ENCODE measurements at regions not wholly inside any gene's neighbourhood (a gene's known extent, or its start where the extent isn't known, plus 50 kb on each side); places are given as distances from the start of the nearest gene placed in this dataset.

DNA sequence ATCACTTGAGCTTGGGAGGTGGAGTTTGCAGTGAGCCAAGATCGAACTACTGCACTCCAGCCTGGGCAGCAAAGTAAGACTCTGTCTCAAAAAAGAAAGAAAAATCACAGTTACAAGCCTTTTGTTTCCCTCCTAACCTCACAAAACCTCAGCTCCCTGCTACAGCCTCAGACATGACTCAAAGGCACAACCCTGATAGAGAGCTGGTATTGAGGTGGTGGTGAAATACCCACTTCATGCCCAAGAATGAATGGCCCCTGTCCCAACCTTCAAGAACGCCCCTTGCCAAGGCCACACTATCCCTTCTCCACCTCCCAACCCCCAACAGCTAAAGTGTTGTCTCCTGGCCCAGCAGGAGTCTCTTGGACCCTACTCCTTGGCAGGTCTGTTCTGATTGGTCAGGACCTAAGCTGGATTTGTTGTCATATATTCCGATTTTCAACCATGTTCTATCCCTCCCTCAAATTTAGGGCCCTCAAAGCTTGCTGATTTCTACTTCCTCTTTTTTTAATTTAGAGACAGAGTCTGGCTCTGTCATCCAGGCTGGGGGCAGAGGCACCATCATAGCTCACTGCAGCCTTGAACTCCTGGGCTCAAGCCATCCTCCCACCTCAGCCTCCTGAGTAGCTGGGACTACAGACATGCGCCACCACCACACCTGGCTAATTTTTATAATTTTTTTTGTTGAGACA is 61.9 kb upstream of the BZW1 start:
- intact Hi-C loops (cut with DNase I), result no loop called here
- 94% methylated on average over 4 of the region's 4 CpGs for WGBS
- TF ChIP-seq POLR2A (IDR thresholded peaks at IDR 0.05; ENCODE audit: low read depth) (no peak), EP300 (IDR thresholded peaks at IDR 0.05) (no peak), POLR2AphosphoS5 (IDR thresholded peaks at IDR 0.05) (no peak)
- TF ChIP-seq, protein P1, sequence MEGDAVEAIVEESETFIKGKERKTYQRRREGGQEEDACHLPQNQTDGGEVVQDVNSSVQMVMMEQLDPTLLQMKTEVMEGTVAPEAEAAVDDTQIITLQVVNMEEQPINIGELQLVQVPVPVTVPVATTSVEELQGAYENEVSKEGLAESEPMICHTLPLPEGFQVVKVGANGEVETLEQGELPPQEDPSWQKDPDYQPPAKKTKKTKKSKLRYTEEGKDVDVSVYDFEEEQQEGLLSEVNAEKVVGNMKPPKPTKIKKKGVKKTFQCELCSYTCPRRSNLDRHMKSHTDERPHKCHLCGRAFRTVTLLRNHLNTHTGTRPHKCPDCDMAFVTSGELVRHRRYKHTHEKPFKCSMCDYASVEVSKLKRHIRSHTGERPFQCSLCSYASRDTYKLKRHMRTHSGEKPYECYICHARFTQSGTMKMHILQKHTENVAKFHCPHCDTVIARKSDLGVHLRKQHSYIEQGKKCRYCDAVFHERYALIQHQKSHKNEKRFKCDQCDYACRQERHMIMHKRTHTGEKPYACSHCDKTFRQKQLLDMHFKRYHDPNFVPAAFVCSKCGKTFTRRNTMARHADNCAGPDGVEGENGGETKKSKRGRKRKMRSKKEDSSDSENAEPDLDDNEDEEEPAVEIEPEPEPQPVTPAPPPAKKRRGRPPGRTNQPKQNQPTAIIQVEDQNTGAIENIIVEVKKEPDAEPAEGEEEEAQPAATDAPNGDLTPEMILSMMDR (IDR thresholded peaks at IDR 0.05), result no peak

DNA sequence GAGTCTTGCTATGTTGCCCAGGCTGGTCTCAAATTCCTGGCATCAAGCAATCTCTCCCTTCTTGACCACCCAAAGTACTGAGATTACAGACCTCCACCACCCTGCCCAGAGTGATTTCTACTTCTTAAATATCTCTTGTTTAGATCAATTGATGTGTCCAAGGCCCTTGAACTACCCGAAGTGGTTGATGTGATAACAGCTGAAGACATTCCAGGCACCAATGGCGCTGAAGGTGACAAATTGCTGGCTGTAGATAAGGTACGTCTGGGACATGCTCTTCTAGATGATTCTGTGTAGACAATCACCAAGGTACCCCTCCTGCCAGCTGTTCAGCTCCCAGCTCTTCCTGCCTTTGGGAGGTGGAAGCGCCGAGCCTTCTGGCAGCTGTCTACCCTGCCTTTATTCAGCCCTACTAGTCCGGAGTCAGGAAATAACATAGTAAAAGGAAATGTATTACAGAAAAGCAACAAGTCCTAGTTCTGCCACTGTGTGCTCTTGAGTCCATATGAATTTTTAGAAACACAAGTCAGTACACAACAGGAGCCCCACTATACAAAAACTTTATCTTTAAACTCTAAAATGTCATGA is 61.3 kb upstream of the BZW1 start:
- intact Hi-C loops (cut with DNase I), result no loop called here

More for the DNA sequence above, 61.9 kb upstream of the BZW1 start:
- H3K36me3 ChIP-seq, result no peaks in the 10 kb centered on the region
- H3K4me1 ChIP-seq, result peaks cover 0 to 5% (median 0%) of the 10 kb centered on the region in 4 donors
- H3K9me3 ChIP-seq, result no peaks in the 10 kb centered on the region
- peaks cover 0 to 9% (median 0%) of the 10 kb centered on the region in 4 donors for H3K27me3 ChIP-seq
- no peak overlapping the region for H3K4me3 ChIP-seq
- no peak for DNase-seq (ENCODE audit: extremely low spot score)
- H3K27ac ChIP-seq (replicated peaks in 1 of 4), result no peak overlapping the region

DNA sequence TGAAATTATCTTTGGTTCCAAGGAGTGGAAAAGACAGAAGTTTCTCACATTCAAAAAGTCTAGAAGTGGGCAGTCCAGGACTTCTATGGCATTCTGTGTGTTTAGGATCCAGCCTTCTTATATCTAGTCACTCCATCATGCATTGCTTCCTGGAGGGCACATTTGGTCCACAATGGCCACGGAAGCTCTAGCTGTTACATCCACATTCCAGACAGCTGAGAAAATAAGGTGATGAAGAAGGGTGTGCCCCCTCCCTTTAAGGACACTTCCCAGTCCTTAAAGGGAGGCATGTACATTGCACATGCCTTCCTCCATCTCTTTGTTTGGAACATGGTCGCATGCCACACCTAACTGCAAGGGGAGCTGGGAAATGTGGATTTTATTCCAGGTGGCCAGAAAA is 59.9 kb upstream of the BZW1 start:
- H3K36me3 ChIP-seq, result no peaks in the 10 kb centered on the region
- 88% methylated on average over 2 of the region's 2 CpGs for WGBS
- peaks cover 0 to 17% (median 0%) of the 10 kb centered on the region in 4 donors for H3K27me3 ChIP-seq
- peaks cover 0 to 5% (median 0%) of the 10 kb centered on the region in 4 donors for H3K4me1 ChIP-seq
- no peak overlapping the region for H3K4me3 ChIP-seq
- DNase-seq (ENCODE audit: extremely low spot score), result no peak
- TF ChIP-seq, protein P1 (IDR thresholded peaks at IDR 0.05), result no peak
- TF ChIP-seq POLR2AphosphoS5 (IDR thresholded peaks at IDR 0.05) (no peak), EP300 (IDR thresholded peaks at IDR 0.05) (no peak), POLR2A (IDR thresholded peaks at IDR 0.05; ENCODE audit: low read depth) (no peak)
- intact Hi-C loops (cut with DNase I), result no loop called here
- no peaks in the 10 kb centered on the region for H3K9me3 ChIP-seq
- no peak overlapping the region for H3K27ac ChIP-seq (replicated peaks in 1 of 4)

More for the DNA sequence above, 61.3 kb upstream of the BZW1 start:
- no peak for DNase-seq (ENCODE audit: extremely low spot score)
- H3K4me3 ChIP-seq, result no peak overlapping the region
- H3K27ac ChIP-seq (replicated peaks in 1 of 4), result no peak overlapping the region
- TF ChIP-seq EP300 (IDR thresholded peaks at IDR 0.05), result no peak
- no peak for TF ChIP-seq POLR2AphosphoS5 (IDR thresholded peaks at IDR 0.05)
- no peak for TF ChIP-seq POLR2A (IDR thresholded peaks at IDR 0.05; ENCODE audit: low read depth)
- TF ChIP-seq, protein P1 (IDR thresholded peaks at IDR 0.05), result no peak
- WGBS, result 70% methylated on average over 6 of the region's 6 CpGs
- peaks cover 0 to 5% (median 0%) of the 10 kb centered on the region in 4 donors for H3K4me1 ChIP-seq
- peaks cover 0 to 13% (median 0%) of the 10 kb centered on the region in 4 donors for H3K27me3 ChIP-seq
- H3K36me3 ChIP-seq, result no peaks in the 10 kb centered on the region
- H3K9me3 ChIP-seq, result no peaks in the 10 kb centered on the region

DNA sequence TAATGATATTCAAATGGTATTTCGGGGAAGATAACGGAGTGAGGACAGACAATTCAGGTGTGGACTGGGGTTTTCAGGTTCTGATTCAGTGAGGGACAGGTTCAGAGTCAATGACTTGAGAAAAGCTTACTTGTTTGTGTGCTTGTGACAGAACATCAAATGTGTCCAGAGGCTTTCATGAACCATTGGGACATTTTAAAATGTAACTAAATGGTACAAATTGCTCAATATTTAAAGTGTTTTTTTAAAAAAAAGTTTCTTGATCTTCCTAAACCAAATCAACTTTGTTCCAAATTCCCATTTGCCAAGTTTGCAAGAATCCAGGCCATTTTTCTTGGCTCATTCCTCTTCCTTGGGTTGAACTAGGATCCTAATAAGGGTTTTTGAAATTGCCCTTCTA is 59.4 kb upstream of the BZW1 start:
- DNase-seq (ENCODE audit: extremely low spot score), result no peak
- no peak overlapping the region for H3K27ac ChIP-seq (replicated peaks in 1 of 4)

More for the DNA sequence above, 59.4 kb upstream of the BZW1 start:
- Histone ChIP-seq H3K27me3 (peaks cover 0 to 21% (median 0%) of the 10 kb centered on the region in 4 donors), H3K36me3 (no peaks in the 10 kb centered on the region), H3K4me1 (peaks cover 0 to 5% (median 0%) of the 10 kb centered on the region in 4 donors), H3K4me3 (no peak overlapping the region), H3K9me3 (no peaks in the 10 kb centered on the region)
- no peak for TF ChIP-seq POLR2A (IDR thresholded peaks at IDR 0.05; ENCODE audit: low read depth)
- TF ChIP-seq, protein P1 (IDR thresholded peaks at IDR 0.05), result no peak
- no peak for TF ChIP-seq POLR2AphosphoS5 (IDR thresholded peaks at IDR 0.05)
- no peak for TF ChIP-seq EP300 (IDR thresholded peaks at IDR 0.05)
- 94% methylated on average over 2 of the region's 2 CpGs for WGBS
- intact Hi-C loops (cut with DNase I), result no loop called here

Measured in esophagus muscularis mucosa (tissue), 4 donors.